GM12875 (cell line): ENCODE measurements at regions not wholly inside any gene's neighbourhood (a gene's known extent, or its start where the extent isn't known, plus 50 kb on each side); places are given as distances from the start of the nearest gene placed in this dataset.

Experiments
- H3K4me3 ChIP-seq: one replicate; pipeline ENCODE4 v1.5.1; 2011; ENCODE audit warnings: low read depth, low read length, control low read depth
- TF ChIP-seq, protein P1 (sequence below): IDR thresholded peaks from 2 replicates; pipeline ENCODE4 v1.5.1; 2011; ENCODE audit warnings: low read depth, mild to moderate bottlenecking, control low read depth, inconsistent platforms, low read length, moderate library complexity, borderline replicate concordance; ENCODE audit not compliant: insufficient read depth

DNA sequence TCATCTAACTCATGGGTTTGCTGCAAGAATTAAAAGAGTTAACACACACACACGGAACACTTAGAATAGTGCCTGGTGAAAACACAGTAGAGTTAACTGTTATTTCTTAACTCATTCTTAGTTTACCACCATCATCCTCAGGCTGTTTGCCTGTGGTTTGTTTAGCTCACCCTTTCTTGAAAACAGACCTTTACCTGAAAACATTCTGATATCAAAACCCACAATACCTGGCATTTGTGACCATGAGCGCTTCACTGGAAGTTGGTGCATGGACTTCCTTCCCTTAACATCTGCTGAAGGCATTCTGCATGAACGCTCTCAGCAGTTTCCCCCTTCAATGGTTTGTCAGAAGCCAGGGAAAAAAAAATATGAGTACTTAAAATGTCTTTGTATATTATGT is 256.0 kb downstream of the ETS1 start:
- H3K4me3 ChIP-seq, result no peak overlapping the region
- TF ChIP-seq, protein P1, sequence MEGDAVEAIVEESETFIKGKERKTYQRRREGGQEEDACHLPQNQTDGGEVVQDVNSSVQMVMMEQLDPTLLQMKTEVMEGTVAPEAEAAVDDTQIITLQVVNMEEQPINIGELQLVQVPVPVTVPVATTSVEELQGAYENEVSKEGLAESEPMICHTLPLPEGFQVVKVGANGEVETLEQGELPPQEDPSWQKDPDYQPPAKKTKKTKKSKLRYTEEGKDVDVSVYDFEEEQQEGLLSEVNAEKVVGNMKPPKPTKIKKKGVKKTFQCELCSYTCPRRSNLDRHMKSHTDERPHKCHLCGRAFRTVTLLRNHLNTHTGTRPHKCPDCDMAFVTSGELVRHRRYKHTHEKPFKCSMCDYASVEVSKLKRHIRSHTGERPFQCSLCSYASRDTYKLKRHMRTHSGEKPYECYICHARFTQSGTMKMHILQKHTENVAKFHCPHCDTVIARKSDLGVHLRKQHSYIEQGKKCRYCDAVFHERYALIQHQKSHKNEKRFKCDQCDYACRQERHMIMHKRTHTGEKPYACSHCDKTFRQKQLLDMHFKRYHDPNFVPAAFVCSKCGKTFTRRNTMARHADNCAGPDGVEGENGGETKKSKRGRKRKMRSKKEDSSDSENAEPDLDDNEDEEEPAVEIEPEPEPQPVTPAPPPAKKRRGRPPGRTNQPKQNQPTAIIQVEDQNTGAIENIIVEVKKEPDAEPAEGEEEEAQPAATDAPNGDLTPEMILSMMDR, result no peak

DNA sequence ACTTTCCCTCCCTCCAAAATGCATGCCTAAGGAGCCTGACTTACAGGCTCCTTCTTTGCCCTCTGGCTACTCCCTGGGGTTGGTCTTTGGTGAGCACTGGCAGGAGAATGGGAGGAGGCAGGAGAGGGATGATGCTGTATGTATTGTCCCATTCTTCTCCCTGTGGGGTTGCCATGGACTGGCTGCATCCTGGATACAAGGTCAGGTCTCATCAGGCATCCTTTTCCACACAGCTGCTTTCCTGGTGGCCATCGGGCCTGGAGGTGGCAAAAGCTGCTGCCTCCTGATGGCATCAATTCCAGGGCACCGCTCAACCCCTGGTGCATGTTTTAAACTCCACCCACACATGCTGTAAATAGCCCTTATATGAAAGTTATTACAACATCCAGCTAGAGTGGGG is 257.2 kb downstream of the ETS1 start:
- TF ChIP-seq, protein P1, result no peak

DNA sequence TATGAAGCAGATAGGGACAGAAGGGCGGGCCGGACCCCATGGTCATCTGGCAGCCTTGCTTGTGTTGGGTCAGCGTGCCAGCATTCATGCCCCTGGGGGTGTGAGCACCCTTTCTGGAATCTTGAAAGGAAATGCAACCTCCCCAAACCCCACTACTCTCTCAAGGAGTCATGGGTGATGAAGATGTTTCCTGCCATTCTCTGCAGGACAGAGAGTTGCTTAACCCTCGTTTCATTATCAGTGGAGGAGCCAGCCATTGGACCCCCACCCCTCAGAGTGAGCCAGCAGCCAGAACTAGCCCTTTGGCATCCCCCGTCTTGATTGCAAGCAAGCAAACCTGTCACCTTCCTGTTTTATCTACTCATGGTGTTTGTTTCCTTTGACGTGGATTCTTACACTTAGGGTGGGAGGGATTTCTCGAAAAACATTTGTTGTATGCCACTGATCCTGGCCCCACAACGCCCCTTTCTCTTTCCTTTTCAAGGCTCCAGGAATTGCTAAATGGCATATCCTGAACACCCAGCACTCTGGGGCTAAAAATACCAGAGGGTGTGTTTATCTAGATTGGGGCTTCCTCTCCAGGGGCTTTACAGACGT is 258.3 kb downstream of the ETS1 start:
- no peak overlapping the region for H3K4me3 ChIP-seq
- TF ChIP-seq, protein P1, result no peak

More for the DNA sequence above, 257.2 kb downstream of the ETS1 start:
- no peak overlapping the region for H3K4me3 ChIP-seq

DNA sequence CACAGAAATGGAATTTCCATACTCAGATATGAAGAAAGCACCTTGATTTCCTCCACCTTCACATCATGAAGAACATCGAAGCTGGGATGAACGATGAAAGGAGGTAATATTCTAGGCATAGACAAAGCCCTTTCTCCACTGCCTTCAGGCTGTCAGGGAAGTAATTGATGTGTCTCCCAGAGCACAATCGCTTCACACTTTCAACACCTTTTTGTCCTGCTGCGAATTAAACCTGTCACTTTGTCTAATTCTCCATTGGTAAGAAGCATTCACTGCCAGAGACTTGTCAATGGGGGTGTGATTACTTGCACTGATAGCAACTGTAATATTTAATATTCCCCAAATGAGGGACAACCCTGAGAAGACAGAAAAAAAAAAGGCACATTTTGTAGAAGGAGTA is 260.1 kb downstream of the ETS1 start:
- TF ChIP-seq, protein P1, result no peak
- no peak overlapping the region for H3K4me3 ChIP-seq

DNA sequence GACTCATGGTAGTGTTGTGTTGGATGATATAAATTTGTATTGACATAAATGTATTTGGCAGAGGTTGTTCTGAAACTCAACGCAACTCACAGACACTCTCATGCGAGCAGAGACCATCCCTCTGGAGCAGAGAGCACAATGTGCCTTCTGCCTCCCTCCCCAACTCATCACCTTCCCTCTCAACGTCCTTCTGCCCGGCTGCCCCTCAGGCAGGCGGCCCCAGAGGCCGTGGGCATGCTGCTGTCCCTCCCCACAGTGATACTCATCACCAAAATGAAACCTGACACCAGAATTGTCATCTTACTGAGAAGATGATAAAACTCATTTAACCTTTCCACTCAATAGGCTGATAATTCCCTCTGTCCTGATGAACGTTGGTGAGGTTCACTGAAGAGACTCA is 260.6 kb downstream of the ETS1 start:
- no peak overlapping the region for H3K4me3 ChIP-seq
- TF ChIP-seq, protein P1, result no peak

DNA sequence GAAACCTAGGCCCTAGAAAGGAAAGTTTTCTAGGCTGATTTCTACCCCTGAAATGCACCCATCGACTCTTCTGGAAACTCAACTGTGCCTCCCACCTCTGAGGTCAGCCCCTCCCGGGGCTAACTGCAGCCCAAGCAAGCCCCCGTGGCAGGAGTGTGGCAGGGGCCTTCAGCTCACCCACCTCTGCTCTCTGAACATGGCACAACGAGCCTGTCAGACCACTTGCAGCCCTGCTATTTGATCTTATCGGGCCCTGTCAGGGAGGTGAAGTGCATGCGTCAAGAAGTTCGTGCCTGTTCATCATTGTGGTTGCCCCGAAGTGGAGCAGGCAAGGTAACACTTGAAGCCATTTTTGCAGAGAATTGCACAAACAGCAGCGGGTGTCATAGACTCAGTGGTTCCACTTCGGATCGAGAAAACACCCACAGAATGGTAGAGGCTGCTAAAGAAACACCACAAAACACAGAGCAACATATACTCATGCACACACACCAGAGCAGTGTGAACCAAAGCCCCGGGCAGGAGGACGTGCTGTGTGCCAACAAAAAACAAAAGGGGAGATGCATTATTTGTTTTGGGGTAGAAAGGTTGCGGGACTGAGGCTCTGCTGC is 262.7 kb downstream of the ETS1 start:
- no peak overlapping the region for H3K4me3 ChIP-seq

More for the DNA sequence above, 262.7 kb downstream of the ETS1 start:
- TF ChIP-seq, protein P1, result no peak
